A673 (cell line): ENCODE measurements at regions not wholly inside any gene's neighbourhood (a gene's known extent, or its start where the extent isn't known, plus 50 kb on each side); places are given as distances from the start of the nearest gene placed in this dataset.

ENCODE experiments used
- BruUV-seq: library from RNA; stranded (reverse); fragments of 400-500 nt; replicated peaks from 2 replicates; lab custom pipeline; 2021; lab: Mats Ljungman, UMichigan
- CTCF ChIA-PET: fragments of 300-600 bp; sonication (Branson Sonifier 250); formaldehyde crosslinking; loops from one replicate; lab custom pipeline; 2022; ENCODE audit warnings: antibody characterized with exemption; lab: Charles Lee
- POLR2A ChIA-PET: fragments of 300-600 bp; sonication (Branson Sonifier 250); formaldehyde crosslinking; loops from one replicate; lab custom pipeline; 2022; ENCODE audit warnings: antibody characterized with exemption; ENCODE audit not compliant: low non-redundant PET; lab: Charles Lee
- DNase-seq: peaks from one replicate; pipeline ENCODE4 v3.0.0-alpha.2; 2015; ENCODE audit warnings: low spot score
- H3K27ac ChIP-seq: fragments of 200-600 bp; sonication (generic); 2 replicates; pipeline ENCODE4 v1.5.1; 2016; ENCODE audit warnings: mixed run types, low read depth, mild to moderate bottlenecking, mixed read lengths, antibody characterized with exemption, low read length; ENCODE audit not compliant: poor library complexity, severe bottlenecking
- H3K27me3 ChIP-seq: fragments of 200-600 bp; sonication (generic); replicated peaks from 2 replicates; pipeline ENCODE4 v1.6.1; 2017; ENCODE audit warnings: mixed run types, low read depth, mild to moderate bottlenecking, mixed read lengths, antibody characterized with exemption, low read length; ENCODE audit not compliant: insufficient read depth, poor library complexity
- H3K36me3 ChIP-seq: fragments of 200-600 bp; sonication (generic); 2 replicates; pipeline ENCODE4 v1.6.1; 2016; ENCODE audit warnings: mixed run types, mild to moderate bottlenecking, mixed read lengths, antibody characterized with exemption, low read length; ENCODE audit not compliant: insufficient read depth, poor library complexity, severe bottlenecking
- H3K4me1 ChIP-seq: fragments of 200-600 bp; sonication (generic); 2 replicates; pipeline ENCODE4 v1.6.1; 2017; ENCODE audit warnings: mixed run types, mild to moderate bottlenecking, mixed read lengths, antibody characterized with exemption, low read length; ENCODE audit not compliant: insufficient read depth, poor library complexity, severe bottlenecking
- H3K4me3 ChIP-seq: fragments of 200-600 bp; sonication (generic); 2 replicates; pipeline ENCODE4 v1.5.1; 2016; ENCODE audit warnings: low read depth, mixed run types, mild to moderate bottlenecking, mixed read lengths, low read length; ENCODE audit not compliant: poor library complexity, severe bottlenecking
- H3K9me3 ChIP-seq: fragments of 200-600 bp; sonication (generic); 2 replicates; pipeline ENCODE4 v1.6.1; 2016; ENCODE audit warnings: mixed run types, low read depth, mild to moderate bottlenecking, mixed read lengths, antibody characterized with exemption, low read length; ENCODE audit not compliant: poor library complexity, severe bottlenecking
- EZH2 ChIP-seq: fragments of 200-600 bp; sonication (generic); IDR thresholded peaks from 2 replicates; pipeline ENCODE4 v1.6.1; 2017; ENCODE audit warnings: borderline replicate concordance, low read depth, mild to moderate bottlenecking, mixed read lengths, antibody characterized with exemption, low read length; ENCODE audit not compliant: poor library complexity, severe bottlenecking
- intact Hi-C: fragments of 100-400 bp; cut with micrococcal nuclease; formaldehyde crosslinking; loops from one replicate; pipeline ENCODE4 v1.10.0; 2022; ENCODE audit not compliant: unreplicated experiment
- TF ChIP-seq, protein P1 (sequence below): fragments of 300-800, 200-600 bp; sonication (generic); conservative IDR thresholded peaks from 2 replicates; pipeline ENCODE4 v1.5.1; 2017; ENCODE audit warnings: low read depth, mild to moderate bottlenecking, antibody characterized with exemption, low read length, moderate library complexity, mixed read lengths

DNA sequence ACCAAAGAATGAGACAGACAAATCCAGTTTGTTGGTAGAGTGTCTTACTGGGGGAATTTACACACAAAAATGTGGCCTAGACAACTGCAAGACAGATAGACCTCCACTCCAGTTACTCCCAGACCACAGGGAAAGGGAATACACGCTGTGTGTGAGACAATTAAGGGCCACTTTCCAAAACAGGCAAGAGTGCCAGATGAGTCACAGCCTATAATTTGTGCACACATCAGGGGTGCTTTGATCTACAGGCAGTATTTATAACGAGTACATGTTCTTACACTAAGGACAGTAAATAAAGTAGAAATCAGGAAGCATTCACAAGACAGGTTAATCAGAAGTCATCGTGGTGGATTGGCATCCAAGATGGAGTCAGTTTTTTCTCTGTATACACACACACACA is 114.8 kb downstream of the ZNF622 start:
- BruUV-seq: no TSS peak
- POLR2A ChIA-PET: no interaction called here

DNA sequence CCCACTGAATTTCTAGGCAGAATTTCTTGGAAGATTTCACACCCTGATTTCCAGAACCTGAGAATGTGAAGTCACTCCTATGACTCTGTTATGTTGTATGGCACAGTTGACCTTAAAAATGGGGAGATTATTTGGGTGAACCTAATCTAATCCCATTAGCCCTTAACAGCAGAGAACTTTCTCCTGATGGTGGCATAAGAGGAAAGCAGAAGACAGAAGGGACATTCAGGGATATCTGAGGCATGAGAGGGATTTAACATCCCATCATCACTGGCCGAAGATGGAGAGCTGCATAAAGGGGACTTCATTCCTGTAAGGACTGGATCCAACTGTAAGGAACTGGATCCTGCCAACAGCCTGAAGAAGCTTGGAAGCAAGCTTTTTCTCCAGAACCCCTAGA is 119.2 kb downstream of the ZNF622 start:
- TF ChIP-seq EZH2: no peak
- TF ChIP-seq, protein P1, sequence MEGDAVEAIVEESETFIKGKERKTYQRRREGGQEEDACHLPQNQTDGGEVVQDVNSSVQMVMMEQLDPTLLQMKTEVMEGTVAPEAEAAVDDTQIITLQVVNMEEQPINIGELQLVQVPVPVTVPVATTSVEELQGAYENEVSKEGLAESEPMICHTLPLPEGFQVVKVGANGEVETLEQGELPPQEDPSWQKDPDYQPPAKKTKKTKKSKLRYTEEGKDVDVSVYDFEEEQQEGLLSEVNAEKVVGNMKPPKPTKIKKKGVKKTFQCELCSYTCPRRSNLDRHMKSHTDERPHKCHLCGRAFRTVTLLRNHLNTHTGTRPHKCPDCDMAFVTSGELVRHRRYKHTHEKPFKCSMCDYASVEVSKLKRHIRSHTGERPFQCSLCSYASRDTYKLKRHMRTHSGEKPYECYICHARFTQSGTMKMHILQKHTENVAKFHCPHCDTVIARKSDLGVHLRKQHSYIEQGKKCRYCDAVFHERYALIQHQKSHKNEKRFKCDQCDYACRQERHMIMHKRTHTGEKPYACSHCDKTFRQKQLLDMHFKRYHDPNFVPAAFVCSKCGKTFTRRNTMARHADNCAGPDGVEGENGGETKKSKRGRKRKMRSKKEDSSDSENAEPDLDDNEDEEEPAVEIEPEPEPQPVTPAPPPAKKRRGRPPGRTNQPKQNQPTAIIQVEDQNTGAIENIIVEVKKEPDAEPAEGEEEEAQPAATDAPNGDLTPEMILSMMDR: no peak
- BruUV-seq: no TSS peak
- no peak for DNase-seq
- H3K9me3 ChIP-seq: no peaks in the 10 kb centered on the region
- intact Hi-C loops: loop anchor here (10.0 kb wide), 1 partner anchor 208 kb away; no protein-coding TSS in a partner anchor
- H3K4me3 ChIP-seq: no peak overlapping the region
- H3K4me1 ChIP-seq: peaks cover 3% of the 10 kb centered on the region
- H3K27me3 ChIP-seq: no peaks in the 10 kb centered on the region
- ChIA-PET POLR2A (no interaction called here), CTCF (interaction anchor here (1.4 kb wide), 1 partner anchor 110 kb away, joined by 3 read pairs; no protein-coding TSS in a partner anchor)
- H3K36me3 ChIP-seq: no peaks in the 10 kb centered on the region
- H3K27ac ChIP-seq: no peak overlapping the region

More for the DNA sequence above, 114.8 kb downstream of the ZNF622 start:
- intact Hi-C loops: no loop called here
- CTCF ChIA-PET: no interaction called here
- peak; percentile 82 for DNase-seq
- Histone ChIP-seq H3K4me3 (no peak overlapping the region), H3K4me1 (peaks cover 3% of the 10 kb centered on the region), H3K27me3 (no peaks in the 10 kb centered on the region), H3K36me3 (no peaks in the 10 kb centered on the region), H3K27ac (no peak overlapping the region), H3K9me3 (no peaks in the 10 kb centered on the region)
- TF ChIP-seq, protein P1: no peak
- TF ChIP-seq EZH2: no peak

DNA sequence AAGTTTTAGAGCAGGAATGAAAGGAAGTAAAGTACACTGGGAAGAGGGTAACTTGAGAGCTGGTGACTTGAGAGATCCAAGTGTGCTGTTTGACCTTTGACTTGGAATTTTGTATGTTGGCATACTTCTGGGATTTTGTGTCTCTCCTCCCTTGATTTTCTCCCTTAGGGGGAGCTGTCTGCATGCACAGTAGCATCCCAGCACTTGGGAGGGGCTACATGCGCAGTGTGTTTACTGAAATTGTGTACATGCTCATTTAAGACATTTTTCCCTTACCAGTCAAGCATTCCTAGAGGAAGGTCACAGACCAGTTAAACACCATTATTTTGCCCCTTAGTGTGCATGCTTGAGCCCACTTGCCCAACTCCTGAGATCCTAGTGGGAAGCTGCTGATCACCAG is 120.1 kb downstream of the ZNF622 start:
- H3K27ac ChIP-seq: no peak overlapping the region
- POLR2A ChIA-PET: no interaction called here
- H3K9me3 ChIP-seq: no peaks in the 10 kb centered on the region
- TF ChIP-seq, protein P1: peak; percentile 57
- no peak for TF ChIP-seq EZH2
- H3K4me3 ChIP-seq: no peak overlapping the region
- H3K4me1 ChIP-seq: no peaks in the 10 kb centered on the region
- intact Hi-C loops: loop anchor here (1.0 to 10.0 kb wide), 2 partner anchors 109 to 209 kb away; no protein-coding TSS in a partner anchor
- CTCF ChIA-PET: no interaction called here
- H3K27me3 ChIP-seq: no peaks in the 10 kb centered on the region
- no peaks in the 10 kb centered on the region for H3K36me3 ChIP-seq
- BruUV-seq: no TSS peak
- DNase-seq: peak; percentile 51
